Left ventricle myocardium inferior (tissue), 1 donor: ENCODE measurements at regions not wholly inside any gene's neighbourhood (a gene's known extent, or its start where the extent isn't known, plus 50 kb on each side); places are given as distances from the start of the nearest gene placed in this dataset.
"Not testable (repeated sequence)": the region's sequence is repeated elsewhere in the genome, so short reads cannot be mapped to it uniquely, and the experiment has no call there.

Source experiments
- DNase-seq: peaks from one replicate; pipeline ENCODE4 v3.0.0-alpha.2; 2020
- H3K27ac ChIP-seq: fragments of 200-600 bp; replicated peaks from 2 replicates; pipeline ENCODE4 v1.8.0; 2021
- H3K27me3 ChIP-seq: fragments of 200-600 bp; 2 replicates; pipeline ENCODE4 v1.8.0; 2021; ENCODE audit warnings: low read depth
- H3K36me3 ChIP-seq: fragments of 200-600 bp; 2 replicates; pipeline ENCODE4 v1.8.0; 2021
- H3K4me1 ChIP-seq: fragments of 200-600 bp; 2 replicates; pipeline ENCODE4 v1.8.0; 2021
- H3K4me3 ChIP-seq: fragments of 200-600 bp; 2 replicates; pipeline ENCODE4 v1.8.0; 2021; ENCODE audit warnings: mild to moderate bottlenecking, moderate library complexity
- H3K9me3 ChIP-seq: fragments of 200-600 bp; replicated peaks from 2 replicates; pipeline ENCODE4 v1.8.0; 2021
- CTCF ChIP-seq: fragments of 200-600 bp; IDR thresholded peaks from 2 replicates; pipeline ENCODE4 v1.8.0; 2021; ENCODE audit warnings: antibody characterized with exemption, mild to moderate bottlenecking, borderline replicate concordance
- intact Hi-C: fragments of 100-400 bp; cut with micrococcal nuclease; formaldehyde crosslinking; loops from one replicate; pipeline ENCODE4 v1.11.0; 2022
- donor health status: DM: no; HTN: yes; CAD: no; lungs with severe emphysema.

GRCh38 chr2:52416340-52416739 is 1351.3 kb upstream of the CHAC2 start:
- Histone ChIP-seq H3K9me3 (peaks cover 9% of the 10 kb centered on the region), H3K27ac (no peak overlapping the region), H3K4me1 (no peaks in the 10 kb centered on the region), H3K36me3 (no peaks in the 10 kb centered on the region), H3K4me3 (no peak overlapping the region), H3K27me3 (no peaks in the 10 kb centered on the region)
- TF ChIP-seq CTCF, result peak; percentile 37
- DNase-seq, result no peak
- intact Hi-C loops, result no loop called here

DNA sequence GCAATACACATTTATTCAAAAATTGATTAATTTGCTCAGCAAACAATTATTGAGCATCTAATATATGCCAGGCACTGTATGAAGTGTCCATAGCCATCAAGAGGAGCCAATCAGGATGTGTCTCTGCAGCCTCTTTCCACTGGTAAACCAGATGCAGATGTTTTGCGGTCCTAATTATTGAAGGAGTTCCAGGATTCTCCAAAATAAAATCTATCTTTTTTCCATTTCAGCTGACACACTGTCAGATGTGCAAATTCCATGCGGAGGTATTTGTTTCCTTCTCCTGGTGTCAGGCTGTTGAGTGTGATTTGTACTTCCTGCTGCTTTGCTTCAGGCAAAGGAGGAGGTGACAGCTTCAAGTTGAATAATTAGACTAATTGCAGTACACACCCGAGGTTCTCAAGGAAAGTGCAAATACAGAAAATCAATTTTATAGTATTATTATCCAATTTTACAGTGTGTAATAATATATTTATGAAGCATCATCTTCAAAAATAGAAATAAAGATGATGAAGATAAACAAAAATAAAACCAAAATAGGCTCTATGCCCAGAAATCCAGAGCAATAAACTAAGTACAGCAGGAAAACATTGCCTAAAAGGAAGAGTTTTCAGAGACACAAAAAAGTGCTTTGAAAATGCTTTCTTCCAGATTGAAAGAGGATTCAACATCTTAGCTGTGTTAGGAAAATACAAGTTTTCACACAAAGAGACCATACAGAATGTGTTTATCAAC is 1352.9 kb upstream of the CHAC2 start:
- Histone ChIP-seq H3K4me3 (no peak overlapping the region), H3K36me3 (no peaks in the 10 kb centered on the region), H3K27ac (no peak overlapping the region), H3K9me3 (peaks cover 3% of the 10 kb centered on the region), H3K27me3 (no peaks in the 10 kb centered on the region), H3K4me1 (no peaks in the 10 kb centered on the region)
- TF ChIP-seq CTCF, result no peak
- intact Hi-C loops, result no loop called here
- DNase-seq, result no peak

DNA sequence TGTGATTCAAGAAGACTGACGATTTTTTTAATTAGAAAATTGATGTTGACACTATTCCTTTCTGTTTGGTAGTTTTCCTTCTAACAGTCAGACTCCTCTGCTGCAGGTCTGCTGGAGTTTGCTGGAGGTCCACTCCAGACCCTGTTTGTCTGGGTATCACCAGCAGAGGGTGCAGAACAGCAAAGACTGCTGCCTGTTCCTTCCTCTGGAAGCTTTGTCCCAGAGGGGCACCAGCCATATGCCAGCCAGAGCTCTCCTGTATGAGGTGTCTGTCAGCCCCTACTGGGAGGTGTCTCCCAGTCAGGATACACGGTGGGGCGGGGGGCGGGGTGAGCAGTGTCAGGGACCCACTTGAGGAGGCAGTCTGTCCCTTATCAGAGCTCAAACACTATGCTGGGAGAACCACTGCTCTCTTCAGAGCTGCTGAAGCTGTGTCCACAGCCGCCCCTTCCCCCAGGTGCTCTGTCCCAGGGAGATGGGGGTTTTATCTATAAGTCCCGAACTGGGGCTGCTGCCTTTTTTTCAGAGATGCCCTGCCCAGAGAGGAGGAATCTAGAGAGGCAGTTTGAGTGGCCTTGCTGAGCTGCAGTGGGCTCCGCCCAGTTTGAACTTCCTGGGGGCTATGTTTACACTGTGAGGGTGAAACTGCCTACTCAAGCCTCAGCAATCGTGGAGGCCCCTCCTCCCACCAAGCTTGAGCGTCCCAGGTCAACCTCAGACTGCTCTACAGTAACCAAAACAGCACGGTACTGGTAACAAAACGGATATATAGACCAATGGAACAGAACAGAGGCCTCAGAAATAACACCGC is 1358.1 kb upstream of the CHAC2 start:
- DNase-seq, result not testable (repeated sequence)

DNA sequence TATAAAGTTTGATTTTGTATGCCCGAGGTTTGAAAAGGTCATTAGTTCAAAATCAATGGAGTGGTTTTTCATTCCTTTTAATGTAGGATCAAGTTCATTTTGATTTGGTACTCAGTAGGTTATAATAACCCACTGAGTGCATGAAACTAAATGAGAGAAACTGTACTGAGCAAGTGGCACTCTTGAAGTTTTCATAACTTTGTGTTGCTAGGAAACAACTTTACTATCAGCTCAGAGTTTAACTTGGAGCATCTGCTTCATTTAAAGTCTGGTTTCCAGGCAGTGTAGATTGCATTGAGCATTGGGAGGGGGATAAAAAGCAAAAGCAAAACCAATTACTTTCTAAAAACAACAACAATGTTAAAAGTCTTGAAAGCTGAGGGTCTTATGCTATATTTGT is 1361.6 kb upstream of the CHAC2 start:
- intact Hi-C loops, result no loop called here
- H3K27me3 ChIP-seq, result no peaks in the 10 kb centered on the region
- H3K27ac ChIP-seq, result no peak overlapping the region
- H3K36me3 ChIP-seq, result no peaks in the 10 kb centered on the region
- H3K4me3 ChIP-seq, result no peak overlapping the region
- no peak for DNase-seq
- H3K9me3 ChIP-seq, result no peaks in the 10 kb centered on the region
- H3K4me1 ChIP-seq, result peaks cover 8% of the 10 kb centered on the region
- no peak for TF ChIP-seq CTCF

More for the DNA sequence above, 1358.1 kb upstream of the CHAC2 start:
- H3K27ac ChIP-seq, intact Hi-C loops, H3K4me1 ChIP-seq, H3K4me3 ChIP-seq, H3K27me3 ChIP-seq, H3K9me3 ChIP-seq, H3K36me3 ChIP-seq: not testable (repeated sequence)
- TF ChIP-seq CTCF, result peak; percentile 33

GRCh38 chr2:52404866-52405265 is 1362.7 kb upstream of the CHAC2 start:
- no peak for TF ChIP-seq CTCF
- intact Hi-C loops, result no loop called here
- H3K27ac ChIP-seq, result no peak overlapping the region

More at GRCh38 chr2:52404866-52405265, 1362.7 kb upstream of the CHAC2 start:
- no peak for DNase-seq
- Histone ChIP-seq H3K36me3 (no peaks in the 10 kb centered on the region), H3K27me3 (no peaks in the 10 kb centered on the region), H3K4me1 (peaks cover 8% of the 10 kb centered on the region), H3K4me3 (no peak overlapping the region), H3K9me3 (no peaks in the 10 kb centered on the region)
